Fibroblast of the aortic adventitia (primary cell): ENCODE measurements at regions not wholly inside any gene's neighbourhood (a gene's known extent, or its start where the extent isn't known, plus 50 kb on each side); places are given as distances from the start of the nearest gene placed in this dataset.

ENCODE experiments used
- DNase-seq: peaks from one replicate; pipeline ENCODE4 v3.0.0-alpha.2; 2010; ENCODE audit warnings: low read depth
- H3K4me3 ChIP-seq: 2 replicates; pipeline ENCODE4 v1.5.1; 2011; ENCODE audit warnings: low read depth, mild to moderate bottlenecking, control low read depth, low read length, moderate library complexity
- CTCF ChIP-seq: IDR thresholded peaks from 2 replicates; pipeline ENCODE4 v1.5.1; 2011; ENCODE audit warnings: mild to moderate bottlenecking, low read length, control low read depth, inconsistent platforms; ENCODE audit not compliant: insufficient read depth

DNA sequence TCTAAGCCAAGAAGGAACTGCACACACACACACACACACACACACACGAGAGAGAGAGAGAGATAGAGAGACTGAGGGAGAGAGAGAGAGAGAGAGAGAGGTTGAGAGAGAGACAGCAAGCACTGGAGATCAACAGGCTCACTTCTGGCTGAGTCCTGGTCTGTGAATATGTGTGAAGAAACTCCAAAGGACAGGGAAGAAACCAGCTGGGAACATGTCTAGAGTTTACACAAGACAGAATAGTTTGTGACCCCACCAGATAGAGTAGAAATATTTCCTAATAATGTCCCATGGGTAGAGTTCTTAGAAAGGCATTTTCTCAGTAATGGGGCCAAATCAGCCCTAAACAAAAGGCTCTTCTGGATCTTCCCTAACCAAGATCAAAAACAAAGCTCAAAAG, 155.5 kb upstream of the IGFBP3 start:
- TF ChIP-seq CTCF, result no peak
- no peak overlapping the region for H3K4me3 ChIP-seq
- no peak for DNase-seq

DNA sequence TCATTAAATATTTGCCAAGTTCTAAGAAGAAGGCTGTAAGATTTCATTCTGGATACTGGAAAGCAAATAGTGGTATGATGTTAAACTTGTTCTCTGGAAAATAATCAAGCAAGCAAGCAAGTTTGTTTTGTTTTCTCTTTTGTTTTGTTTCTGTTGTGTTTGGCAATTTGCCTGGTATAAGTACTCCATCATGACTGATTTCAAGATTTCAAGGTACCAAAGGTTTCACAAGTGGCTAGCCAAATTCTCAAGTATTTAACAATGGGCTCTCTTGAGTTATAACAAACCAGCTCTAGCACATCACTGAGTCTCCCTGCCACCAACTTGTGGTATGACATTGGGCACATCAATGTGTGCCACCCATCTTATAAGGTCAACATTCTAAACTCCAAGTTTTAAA, 151.7 kb upstream of the IGFBP3 start:
- TF ChIP-seq CTCF, result no peak
- no peak overlapping the region for H3K4me3 ChIP-seq
- DNase-seq, result peak; percentile 55

- no peak for TF ChIP-seq CTCF
- peak; percentile 43 for DNase-seq
- H3K4me3 ChIP-seq, result no peak overlapping the region
Observed at GRCh38 chr7:46071601-46072000, 150.5 kb upstream of the IGFBP3 start.

DNA sequence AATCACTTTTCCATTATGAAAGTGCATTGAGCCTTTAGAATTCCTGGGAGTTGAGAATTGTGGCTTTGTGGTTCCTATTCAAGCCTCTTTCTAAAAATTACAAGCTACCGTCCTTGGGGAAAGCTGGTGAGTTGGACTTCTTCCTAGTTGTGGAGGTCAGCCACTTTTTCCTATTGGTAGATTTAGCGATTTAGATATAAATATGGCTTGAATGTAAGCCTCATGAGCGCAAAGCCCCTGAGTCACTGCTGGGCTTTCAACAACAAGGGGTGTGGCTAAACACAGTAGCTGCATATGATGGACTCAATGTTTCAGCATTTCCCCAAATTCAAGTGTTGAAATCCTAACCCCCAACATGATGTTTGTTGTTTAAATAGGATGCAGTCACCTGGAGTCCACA, 150.0 kb upstream of the IGFBP3 start:
- TF ChIP-seq CTCF, result no peak
- H3K4me3 ChIP-seq, result no peak overlapping the region
- DNase-seq, result peak; percentile 81

DNA sequence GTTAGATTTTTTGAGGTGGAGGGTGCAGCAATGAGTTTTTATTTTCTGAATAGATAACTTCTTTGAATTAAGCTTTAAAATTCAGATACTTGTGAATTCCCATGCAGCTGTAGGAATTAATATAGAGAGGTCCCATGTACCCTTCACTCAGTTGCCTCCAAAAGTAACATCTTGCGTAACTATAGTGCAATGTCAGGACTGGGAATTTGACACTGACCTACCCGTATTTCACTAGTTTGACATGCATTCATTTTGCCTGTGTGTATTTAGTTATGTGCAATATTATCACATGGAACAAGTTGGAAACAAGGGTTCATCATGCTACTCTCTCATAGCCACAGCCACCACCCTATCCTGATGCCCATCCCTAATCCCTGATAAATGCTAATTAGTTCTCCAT, 147.1 kb upstream of the IGFBP3 start:
- H3K4me3 ChIP-seq, result no peak overlapping the region
- no peak for DNase-seq
- no peak for TF ChIP-seq CTCF

- no peak for TF ChIP-seq CTCF
- peak; percentile 74 for DNase-seq
- H3K4me3 ChIP-seq, result no peak overlapping the region
Observed at GRCh38 chr7:46059308-46060020, 138.4 kb upstream of the IGFBP3 start.
